ENCODE measurements at regions not wholly inside any gene's neighbourhood (a gene's known extent, or its start where the extent isn't known, plus 50 kb on each side); places are given as distances from the start of the nearest gene placed in this dataset.

GRCh38 chr2:236678307-236678975 is 108.8 kb downstream of the ACKR3 start:
- DNase-seq (ENCODE audit: insufficient read length, low spot score), result no peak
- FAIRE-seq, result no peak
- TF ChIP-seq CTCF (IDR thresholded peaks at IDR 0.05; ENCODE audit: insufficient read depth, missing control alignments), result no peak

GRCh38 chr2:236679884-236680860 is 110.5 kb downstream of the ACKR3 start:
- no peak for TF ChIP-seq CTCF (IDR thresholded peaks at IDR 0.05; ENCODE audit: insufficient read depth, missing control alignments)
- DNase-seq (ENCODE audit: insufficient read length, low spot score) (no peak), FAIRE-seq (no peak)

- TF ChIP-seq CTCF (IDR thresholded peaks at IDR 0.05; ENCODE audit: insufficient read depth, missing control alignments), result no peak
- no peak for FAIRE-seq
- no peak for DNase-seq (ENCODE audit: insufficient read length, low spot score)
Observed at GRCh38 chr2:236682651-236683422, 113.2 kb downstream of the ACKR3 start.

GRCh38 chr2:236684504-236685256 is 115.1 kb downstream of the ACKR3 start:
- DNase-seq (ENCODE audit: insufficient read length, low spot score), result no peak
- no peak for FAIRE-seq
- no peak for TF ChIP-seq CTCF (IDR thresholded peaks at IDR 0.05; ENCODE audit: insufficient read depth, missing control alignments)

- DNase-seq (ENCODE audit: insufficient read length, low spot score), result no peak
- TF ChIP-seq CTCF (IDR thresholded peaks at IDR 0.05; ENCODE audit: insufficient read depth, missing control alignments), result no peak
- FAIRE-seq, result no peak
Observed at GRCh38 chr2:236685361-236685760, 115.7 kb downstream of the ACKR3 start.

- FAIRE-seq (no peak), DNase-seq (ENCODE audit: insufficient read length, low spot score) (no peak)
- no peak for TF ChIP-seq CTCF (IDR thresholded peaks at IDR 0.05; ENCODE audit: insufficient read depth, missing control alignments)
Observed at GRCh38 chr2:236685979-236686520, 116.4 kb downstream of the ACKR3 start.
